LNCaP clone FGC (cell line): ENCODE measurements at regions not wholly inside any gene's neighbourhood (a gene's known extent, or its start where the extent isn't known, plus 50 kb on each side); places are given as distances from the start of the nearest gene placed in this dataset.

Source experiments
- DNase-seq: peaks from one replicate; pipeline ENCODE4 v3.0.0-alpha.2; 2011; ENCODE audit warnings: low read depth
- H3K4me3 ChIP-seq: 2 replicates; pipeline ENCODE4 v1.5.1; 2011; ENCODE audit warnings: mild to moderate bottlenecking, low read depth, low read length, control low read depth
- CTCF ChIP-seq: IDR thresholded peaks from 2 replicates; pipeline ENCODE4 v1.5.1; 2012; ENCODE audit warnings: mild to moderate bottlenecking; ENCODE audit not compliant: control insufficient read depth, insufficient read depth; ENCODE audit errors: extremely low read depth

- no peak for DNase-seq
- no peak overlapping the region for H3K4me3 ChIP-seq
These were observed 244.2 kb downstream of the SPRY1 start for GRCh38 chr4:123640824-123641223.

GRCh38 chr4:123643691-123644090 lies 247.1 kb downstream of the SPRY1 start:
- DNase-seq, result no peak
- H3K4me3 ChIP-seq, result no peak overlapping the region
- TF ChIP-seq CTCF, result no peak

More at GRCh38 chr4:123640824-123641223, 244.2 kb downstream of the SPRY1 start:
- no peak for TF ChIP-seq CTCF

GRCh38 chr4:123649250-123649644 lies 252.7 kb downstream of the SPRY1 start:
- TF ChIP-seq CTCF, result no peak
- DNase-seq, result no peak
- H3K4me3 ChIP-seq, result no peak overlapping the region

GRCh38 chr4:123649645-123650391 lies 253.2 kb downstream of the SPRY1 start:
- H3K4me3 ChIP-seq, result no peak overlapping the region
- TF ChIP-seq CTCF, result no peak
- no peak for DNase-seq

GRCh38 chr4:123651066-123651465 lies 254.5 kb downstream of the SPRY1 start:
- no peak for TF ChIP-seq CTCF
- DNase-seq, result no peak
- H3K4me3 ChIP-seq, result no peak overlapping the region

- H3K4me3 ChIP-seq, result no peak overlapping the region
- TF ChIP-seq CTCF, result no peak
- no peak for DNase-seq
These were observed 255.1 kb downstream of the SPRY1 start for GRCh38 chr4:123651536-123652180.

GRCh38 chr4:123652476-123652875 lies 255.9 kb downstream of the SPRY1 start:
- no peak overlapping the region for H3K4me3 ChIP-seq
- no peak for TF ChIP-seq CTCF
- DNase-seq, result no peak
